ENCODE measurements at regions not wholly inside any gene's neighbourhood (a gene's known extent, or its start where the extent isn't known, plus 50 kb on each side); places are given as distances from the start of the nearest gene placed in this dataset.
"Not testable (repeated sequence)": the region's sequence is repeated elsewhere in the genome, so short reads cannot be mapped to it uniquely, and the experiment has no call there.

GRCh38 chr21:23585419-23585818 lies 2021.9 kb downstream of the MRPL39 start:
- DNase-seq (ENCODE audit: low read depth), result peak; percentile 36
- no peak for TF ChIP-seq CTCF (IDR thresholded peaks at IDR 0.05; ENCODE audit: low read depth, low read length, missing control alignments)
- in situ Hi-C loops (cut with HindIII; ENCODE audit: low sequenced_read_pairs), result no loop called here
- no peak overlapping the region for H3K4me3 ChIP-seq (ENCODE audit: low read depth, low read length)

GRCh38 chr21:23579573-23579972 lies 2027.7 kb downstream of the MRPL39 start:
- TF ChIP-seq CTCF (IDR thresholded peaks at IDR 0.05; ENCODE audit: low read depth, low read length, missing control alignments), result no peak
- DNase-seq (ENCODE audit: low read depth), result no peak
- no peak overlapping the region for H3K4me3 ChIP-seq (ENCODE audit: low read depth, low read length)
- in situ Hi-C loops (cut with HindIII; ENCODE audit: low sequenced_read_pairs), result no loop called here

GRCh38 chr21:23578027-23578426 lies 2029.3 kb downstream of the MRPL39 start:
- TF ChIP-seq CTCF (IDR thresholded peaks at IDR 0.05; ENCODE audit: low read depth, low read length, missing control alignments), result no peak
- no peak overlapping the region for H3K4me3 ChIP-seq (ENCODE audit: low read depth, low read length)
- in situ Hi-C loops (cut with HindIII; ENCODE audit: low sequenced_read_pairs), result no loop called here
- DNase-seq (ENCODE audit: low read depth), result no peak

- no peak overlapping the region for H3K4me3 ChIP-seq (ENCODE audit: low read depth, low read length)
- in situ Hi-C loops (cut with HindIII; ENCODE audit: low sequenced_read_pairs), result no loop called here
- no peak for TF ChIP-seq CTCF (IDR thresholded peaks at IDR 0.05; ENCODE audit: low read depth, low read length, missing control alignments)
- no peak for DNase-seq (ENCODE audit: low read depth)
These were observed 2032.3 kb downstream of the MRPL39 start for GRCh38 chr21:23574932-23575331.

GRCh38 chr21:23548924-23549323 lies 2058.4 kb downstream of the MRPL39 start:
- DNase-seq (ENCODE audit: low read depth); H3K4me3 ChIP-seq (ENCODE audit: low read depth, low read length); in situ Hi-C loops (cut with HindIII; ENCODE audit: low sequenced_read_pairs): not testable (repeated sequence)

GRCh38 chr21:23543333-23543732 lies 2063.9 kb downstream of the MRPL39 start:
- in situ Hi-C loops (cut with HindIII; ENCODE audit: low sequenced_read_pairs), result no loop called here
- no peak for TF ChIP-seq CTCF (IDR thresholded peaks at IDR 0.05; ENCODE audit: low read depth, low read length, missing control alignments)
- DNase-seq (ENCODE audit: low read depth), result no peak

GRCh38 chr21:23542097-23542496 lies 2065.2 kb downstream of the MRPL39 start:
- DNase-seq (ENCODE audit: low read depth), result no peak
- in situ Hi-C loops (cut with HindIII; ENCODE audit: low sequenced_read_pairs), result no loop called here
- no peak overlapping the region for H3K4me3 ChIP-seq (ENCODE audit: low read depth, low read length)
- no peak for TF ChIP-seq CTCF (IDR thresholded peaks at IDR 0.05; ENCODE audit: low read depth, low read length, missing control alignments)

More at GRCh38 chr21:23543333-23543732, 2063.9 kb downstream of the MRPL39 start:
- H3K4me3 ChIP-seq (ENCODE audit: low read depth, low read length), result no peak overlapping the region
